HUES48 (cell line): ENCODE measurements at regions not wholly inside any gene's neighbourhood (a gene's known extent, or its start where the extent isn't known, plus 50 kb on each side); places are given as distances from the start of the nearest gene placed in this dataset.

Experiments
- H3K27ac ChIP-seq: one replicate; pipeline ENCODE4 v1.7.0; 2013; ENCODE audit warnings: low read depth, low read length, inconsistent platforms
- H3K27me3 ChIP-seq: 2 replicates; pipeline ENCODE4 v1.6.1; 2013; ENCODE audit warnings: mild to moderate bottlenecking, low read length; ENCODE audit not compliant: control insufficient read depth, insufficient read depth
- H3K36me3 ChIP-seq: 2 replicates; pipeline ENCODE4 v1.6.1; 2013; ENCODE audit warnings: low read length; ENCODE audit not compliant: control insufficient read depth, insufficient read depth
- H3K4me1 ChIP-seq: 2 replicates; pipeline ENCODE4 v1.6.1; 2013; ENCODE audit warnings: mild to moderate bottlenecking, low read length; ENCODE audit not compliant: control insufficient read depth, insufficient read depth
- H3K4me3 ChIP-seq: 2 replicates; pipeline ENCODE4 v1.5.1; 2013; ENCODE audit warnings: mild to moderate bottlenecking, low read depth, low read length
- H3K9ac ChIP-seq: 2 replicates; pipeline ENCODE4 v1.6.1; 2013; ENCODE audit warnings: mild to moderate bottlenecking, low read depth, low read length, moderate library complexity
- H3K9me3 ChIP-seq: 2 replicates; pipeline ENCODE4 v1.6.1; 2013; ENCODE audit warnings: low read length; ENCODE audit not compliant: control insufficient read depth, insufficient read depth

DNA sequence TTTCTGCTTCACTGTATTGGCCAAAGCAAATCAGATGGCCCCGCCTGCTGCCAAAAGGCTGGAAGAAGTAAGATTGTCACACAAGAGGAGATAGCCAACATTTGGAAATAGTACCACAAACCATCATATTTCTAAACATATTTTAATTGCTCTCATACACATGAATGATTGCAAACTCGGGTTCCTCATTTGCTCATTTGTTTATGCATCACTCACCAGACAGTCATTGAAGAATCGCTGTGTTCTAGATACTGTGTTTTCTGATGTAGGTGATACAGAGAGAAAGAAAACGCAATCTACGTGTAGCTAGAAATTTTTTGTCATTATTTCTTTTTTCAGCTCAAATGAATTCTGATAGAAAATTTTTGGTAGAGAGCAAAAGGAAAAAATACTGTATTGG lies 1103.4 kb downstream of the TSN start:
- Histone ChIP-seq H3K9ac (no peak overlapping the region), H3K27ac (no peak overlapping the region), H3K36me3 (no peaks in the 10 kb centered on the region), H3K4me1 (no peaks in the 10 kb centered on the region), H3K4me3 (no peak overlapping the region), H3K9me3 (no peaks in the 10 kb centered on the region), H3K27me3 (no peaks in the 10 kb centered on the region)

DNA sequence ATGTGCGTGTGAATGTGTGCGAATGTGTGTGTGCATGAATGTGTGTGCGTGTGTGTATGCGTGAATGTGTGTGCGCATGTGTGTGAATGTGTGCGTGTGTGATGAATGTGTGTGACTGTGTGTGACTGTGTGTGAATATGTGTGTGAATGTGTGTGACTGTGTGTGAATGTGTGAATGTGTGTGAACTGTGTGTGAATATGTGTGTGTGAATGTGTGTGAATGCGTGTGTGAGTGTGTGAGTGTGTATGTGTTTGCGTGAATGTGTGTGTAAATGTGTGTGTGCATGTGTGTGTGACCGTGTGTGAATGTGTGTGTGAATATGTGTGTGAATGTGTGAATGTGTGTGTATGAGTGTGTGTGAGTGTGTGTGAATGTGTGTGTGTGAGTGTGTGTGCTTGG lies 1103.8 kb downstream of the TSN start:
- H3K9ac ChIP-seq = no peak overlapping the region
- no peaks in the 10 kb centered on the region for H3K9me3 ChIP-seq
- no peak overlapping the region for H3K4me3 ChIP-seq
- no peak overlapping the region for H3K27ac ChIP-seq
- no peaks in the 10 kb centered on the region for H3K4me1 ChIP-seq
- no peaks in the 10 kb centered on the region for H3K27me3 ChIP-seq
- H3K36me3 ChIP-seq = no peaks in the 10 kb centered on the region

DNA sequence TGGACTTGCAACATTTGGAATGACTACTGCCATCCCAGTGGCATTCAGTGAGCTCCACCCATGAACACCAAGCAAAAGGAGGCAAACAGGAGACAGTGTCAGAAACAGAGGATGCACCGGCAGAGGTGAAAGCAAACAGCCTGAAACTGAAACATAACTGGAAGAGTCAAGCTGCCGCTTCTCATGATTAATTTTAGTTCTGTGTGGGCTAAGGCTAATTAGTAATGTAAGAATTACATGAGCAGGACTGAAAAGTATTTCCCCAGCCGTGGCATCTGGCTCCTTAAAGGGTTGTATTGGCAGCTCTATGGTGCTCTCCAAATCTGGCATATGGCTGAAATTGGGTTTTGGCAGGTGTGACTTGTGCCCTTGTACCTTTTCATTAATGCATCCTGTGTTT lies 1108.1 kb downstream of the TSN start:
- Histone ChIP-seq H3K27me3 (no peaks in the 10 kb centered on the region), H3K9me3 (no peaks in the 10 kb centered on the region)

DNA sequence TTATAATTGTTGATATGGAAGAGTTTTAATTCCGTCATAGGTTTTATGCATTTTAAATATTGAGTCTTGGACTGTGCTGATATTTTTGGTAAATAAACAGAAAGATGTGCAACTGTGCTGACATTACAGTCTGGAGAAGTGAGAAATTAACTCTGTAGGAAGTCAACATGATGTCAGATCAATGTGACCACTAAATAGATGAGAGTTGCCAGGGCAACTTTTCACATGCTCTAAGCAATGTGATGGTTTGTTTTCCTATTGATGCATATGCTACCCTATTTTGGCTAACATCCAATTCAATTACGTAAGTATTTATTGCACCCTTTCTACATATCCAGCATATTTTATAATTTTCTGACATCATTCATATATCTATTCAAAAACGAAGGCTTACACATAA lies 1109.3 kb downstream of the TSN start:
- no peak overlapping the region for H3K9ac ChIP-seq

More for the DNA sequence above, 1108.1 kb downstream of the TSN start:
- Histone ChIP-seq H3K27ac (no peak overlapping the region), H3K36me3 (no peaks in the 10 kb centered on the region), H3K4me1 (no peaks in the 10 kb centered on the region), H3K9ac (no peak overlapping the region), H3K4me3 (no peak overlapping the region)

DNA sequence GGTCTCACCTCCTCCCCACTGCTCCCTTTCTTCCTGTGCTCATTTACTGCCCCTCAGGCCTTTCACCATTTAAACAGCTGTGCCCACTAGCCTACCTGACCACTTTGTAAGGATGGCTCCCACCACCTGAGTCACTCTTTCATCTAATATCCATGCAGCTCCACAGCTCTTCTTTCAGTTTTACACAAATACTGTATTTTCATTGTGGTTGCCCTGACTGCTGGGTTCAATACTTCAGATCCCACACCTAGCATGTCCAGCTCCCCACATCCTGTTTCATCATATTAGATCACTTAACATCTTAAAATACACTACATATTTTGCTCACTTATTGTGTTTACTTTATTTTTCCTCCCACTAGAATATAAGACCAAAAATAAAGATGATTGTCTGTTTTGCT lies 1110.6 kb downstream of the TSN start:
- H3K36me3 ChIP-seq = no peaks in the 10 kb centered on the region
- no peak overlapping the region for H3K27ac ChIP-seq
- no peaks in the 10 kb centered on the region for H3K27me3 ChIP-seq
- no peak overlapping the region for H3K9ac ChIP-seq
- H3K4me3 ChIP-seq = no peak overlapping the region
- no peaks in the 10 kb centered on the region for H3K9me3 ChIP-seq
- H3K4me1 ChIP-seq = no peaks in the 10 kb centered on the region

More for the DNA sequence above, 1109.3 kb downstream of the TSN start:
- no peaks in the 10 kb centered on the region for H3K4me1 ChIP-seq
- H3K36me3 ChIP-seq = no peaks in the 10 kb centered on the region
- H3K27me3 ChIP-seq = no peaks in the 10 kb centered on the region
- no peaks in the 10 kb centered on the region for H3K9me3 ChIP-seq
- H3K4me3 ChIP-seq = no peak overlapping the region
- H3K27ac ChIP-seq = no peak overlapping the region

DNA sequence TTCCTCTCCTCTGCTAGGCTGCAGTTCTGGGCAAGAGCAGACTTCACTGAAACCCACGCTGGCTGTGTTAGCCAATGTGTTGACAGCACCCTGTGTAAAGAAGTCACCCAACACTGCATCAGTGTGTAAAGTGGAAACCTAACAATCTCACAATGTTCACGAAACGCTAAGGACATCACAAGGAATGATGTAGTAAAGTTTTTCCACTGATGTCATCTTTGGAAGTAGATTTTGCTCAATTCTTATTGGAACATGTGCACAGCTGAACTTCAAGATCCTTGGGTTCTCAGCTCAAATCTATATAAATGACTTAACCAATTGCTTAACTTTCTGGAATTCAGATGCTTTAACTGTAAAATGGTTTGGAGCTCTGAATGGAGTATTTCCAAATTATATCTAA lies 1112.5 kb downstream of the TSN start:
- Histone ChIP-seq H3K4me3 (no peak overlapping the region), H3K9ac (no peak overlapping the region), H3K4me1 (no peaks in the 10 kb centered on the region), H3K27me3 (no peaks in the 10 kb centered on the region), H3K9me3 (no peaks in the 10 kb centered on the region), H3K36me3 (no peaks in the 10 kb centered on the region), H3K27ac (no peak overlapping the region)

DNA sequence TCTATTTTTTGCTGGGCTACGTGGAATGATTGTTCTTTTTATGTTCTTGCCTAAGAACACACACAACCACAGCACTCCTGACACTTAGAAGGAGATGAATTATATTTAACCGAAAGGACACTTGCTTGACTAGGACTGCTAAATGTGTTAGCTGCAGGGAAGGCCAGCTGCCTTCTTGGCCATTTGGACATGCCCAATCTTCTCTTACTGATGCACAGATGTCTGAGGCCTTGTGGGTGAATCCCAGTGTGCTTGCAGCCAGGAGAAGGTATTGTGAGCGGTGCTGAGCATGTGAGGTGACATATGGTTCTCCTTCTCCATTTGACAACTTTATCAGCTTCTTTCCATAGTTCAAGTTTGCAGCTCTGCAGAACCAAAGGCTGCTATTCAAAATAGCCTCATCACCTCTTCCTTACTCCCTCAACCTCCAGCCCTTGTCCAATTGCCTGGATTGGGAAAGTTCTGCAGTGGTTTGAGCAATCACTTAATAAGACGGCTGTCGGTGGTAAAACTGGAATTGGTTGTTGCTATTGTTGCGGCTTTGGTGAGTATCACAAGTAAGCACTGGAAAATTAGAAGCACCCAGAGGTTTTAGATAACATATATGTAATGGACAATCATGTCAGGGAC lies 1113.3 kb downstream of the TSN start:
- H3K9ac ChIP-seq = no peak overlapping the region
- H3K4me1 ChIP-seq = no peaks in the 10 kb centered on the region
- H3K27ac ChIP-seq = no peak overlapping the region
- no peak overlapping the region for H3K4me3 ChIP-seq
- H3K36me3 ChIP-seq = no peaks in the 10 kb centered on the region
- H3K27me3 ChIP-seq = no peaks in the 10 kb centered on the region
- no peaks in the 10 kb centered on the region for H3K9me3 ChIP-seq

DNA sequence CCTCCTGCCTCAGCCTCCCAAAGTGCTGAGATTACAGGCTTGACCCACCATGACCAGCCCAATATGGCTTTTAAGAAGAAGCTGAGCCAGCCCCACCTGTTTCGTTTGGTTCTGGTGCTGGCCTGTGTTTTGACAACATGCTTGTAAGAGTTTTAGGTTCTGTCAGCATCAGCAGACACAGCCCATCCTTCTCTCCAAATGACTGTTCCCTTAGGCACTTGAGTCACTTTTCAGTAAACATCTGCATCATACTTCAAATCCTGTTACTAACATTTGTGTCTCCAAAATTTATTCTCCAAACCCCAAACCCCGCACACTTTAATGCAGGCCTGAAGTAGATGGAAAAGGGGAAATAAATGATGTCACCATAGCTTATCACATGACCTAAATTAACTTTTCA lies 1118.5 kb downstream of the TSN start:
- Histone ChIP-seq H3K4me1 (no peaks in the 10 kb centered on the region), H3K4me3 (no peak overlapping the region), H3K9me3 (no peaks in the 10 kb centered on the region), H3K9ac (no peak overlapping the region), H3K36me3 (no peaks in the 10 kb centered on the region), H3K27me3 (no peaks in the 10 kb centered on the region), H3K27ac (no peak overlapping the region)

DNA sequence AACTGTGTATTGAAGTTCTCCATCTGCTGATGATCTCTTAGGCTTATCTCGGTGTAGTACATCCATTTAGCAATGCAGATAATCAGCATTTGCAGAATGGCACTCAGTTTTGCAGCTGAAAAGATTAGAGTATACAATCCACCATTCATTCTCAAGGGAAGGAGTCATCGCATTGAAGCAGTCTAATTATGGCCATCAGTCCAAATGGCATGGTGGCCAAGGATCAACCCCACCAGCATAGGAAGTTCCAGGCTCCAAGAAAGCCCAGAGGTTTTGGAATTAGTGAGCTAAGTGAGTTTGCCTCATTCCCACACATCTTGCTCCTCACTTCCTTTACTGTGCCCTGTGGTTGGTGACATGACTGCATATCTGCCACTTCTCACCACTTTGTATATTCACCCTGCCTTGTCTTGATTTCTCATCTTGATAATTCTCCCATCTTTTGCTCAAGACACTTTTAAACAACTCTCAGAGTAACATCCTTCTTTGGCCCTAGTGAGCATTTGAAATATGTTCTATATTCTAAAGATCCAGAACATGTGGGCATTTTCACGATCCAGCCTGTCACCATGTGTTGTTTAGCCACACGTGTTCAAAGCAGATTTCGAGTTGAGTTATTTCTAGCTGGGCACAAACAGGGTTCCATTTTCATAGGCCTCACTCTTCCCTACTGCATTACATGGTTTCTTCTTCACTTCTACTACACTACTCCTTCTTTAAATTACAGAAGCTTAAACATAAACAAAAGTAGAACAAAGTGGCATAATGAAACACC lies 1119.8 kb downstream of the TSN start:
- no peak overlapping the region for H3K9ac ChIP-seq
- no peak overlapping the region for H3K27ac ChIP-seq
- no peaks in the 10 kb centered on the region for H3K27me3 ChIP-seq
- H3K9me3 ChIP-seq = no peaks in the 10 kb centered on the region
- no peak overlapping the region for H3K4me3 ChIP-seq
- H3K4me1 ChIP-seq = no peaks in the 10 kb centered on the region
- no peaks in the 10 kb centered on the region for H3K36me3 ChIP-seq

DNA sequence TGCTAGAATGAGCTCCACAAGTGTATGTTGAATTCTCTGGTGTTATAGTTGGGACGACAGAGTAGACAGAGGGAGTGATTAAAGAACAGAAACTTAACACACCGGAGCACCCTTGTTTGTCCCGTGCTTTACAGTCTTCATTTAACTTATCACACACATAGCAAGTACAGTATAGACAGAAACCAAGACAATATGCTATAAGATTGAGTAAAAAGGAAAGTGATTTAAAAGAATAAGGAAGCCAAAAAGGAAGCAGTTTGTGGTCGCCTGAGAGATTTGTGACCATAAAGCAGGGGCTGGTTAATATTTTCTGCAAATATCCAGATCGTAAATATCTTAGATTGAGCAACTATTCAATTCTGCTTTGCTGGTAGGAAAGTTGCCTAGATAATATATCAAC lies 1128.4 kb downstream of the TSN start:
- Histone ChIP-seq H3K4me1 (no peaks in the 10 kb centered on the region), H3K36me3 (no peaks in the 10 kb centered on the region), H3K9ac (no peak overlapping the region), H3K27me3 (no peaks in the 10 kb centered on the region), H3K9me3 (no peaks in the 10 kb centered on the region), H3K4me3 (no peak overlapping the region), H3K27ac (no peak overlapping the region)

DNA sequence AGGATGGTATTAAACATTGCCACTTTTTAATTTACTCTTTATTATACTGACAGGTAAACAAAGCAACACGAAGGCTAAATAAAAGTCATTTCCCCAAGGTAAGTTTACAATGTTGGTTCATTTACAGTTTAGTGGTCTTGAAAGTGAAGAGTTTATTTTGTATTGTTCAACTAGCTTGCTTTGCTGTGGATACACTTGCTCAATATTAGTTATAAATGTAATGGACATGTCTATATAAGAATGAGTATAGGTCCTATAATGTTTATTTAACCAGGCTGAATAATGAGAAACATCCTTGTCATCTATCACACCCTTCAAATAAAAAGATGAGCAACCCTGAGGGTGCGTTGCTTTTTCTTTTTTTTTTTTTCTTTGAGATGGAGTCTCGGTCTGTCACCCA lies 1129.4 kb downstream of the TSN start:
- H3K4me1 ChIP-seq = no peaks in the 10 kb centered on the region
- no peak overlapping the region for H3K4me3 ChIP-seq
- H3K27ac ChIP-seq = no peak overlapping the region
- H3K27me3 ChIP-seq = no peaks in the 10 kb centered on the region
- no peak overlapping the region for H3K9ac ChIP-seq
- no peaks in the 10 kb centered on the region for H3K9me3 ChIP-seq
- H3K36me3 ChIP-seq = no peaks in the 10 kb centered on the region
